ENCODE measurements at regions not wholly inside any gene's neighbourhood (a gene's known extent, or its start where the extent isn't known, plus 50 kb on each side); places are given as distances from the start of the nearest gene placed in this dataset.

GRCh38 chr11:16605389-16605893 lies 133.0 kb upstream of the C11orf58 start:
- TF ChIP-seq CTCF (conservative IDR thresholded peaks at IDR 0.05; ENCODE audit: low read length), result no peak
- DNase-seq (ENCODE audit: low read depth), result no peak
- H3K4me3 ChIP-seq (ENCODE audit: low read length), result peak overlapping the region; percentile 53

GRCh38 chr11:16604794-16605388 lies 133.6 kb upstream of the C11orf58 start:
- TF ChIP-seq CTCF (conservative IDR thresholded peaks at IDR 0.05; ENCODE audit: low read length), result no peak
- H3K4me3 ChIP-seq (ENCODE audit: low read length), result peak overlapping the region; percentile 53
- peak; percentile 7 for DNase-seq (ENCODE audit: low read depth)

GRCh38 chr11:16603890-16604793 lies 134.3 kb upstream of the C11orf58 start:
- DNase-seq (ENCODE audit: low read depth), result no peak
- no peak for TF ChIP-seq CTCF (conservative IDR thresholded peaks at IDR 0.05; ENCODE audit: low read length)
- H3K4me3 ChIP-seq (ENCODE audit: low read length), result peak overlapping the region; percentile 50

- DNase-seq (ENCODE audit: low read depth), result no peak
- no peak for TF ChIP-seq CTCF (conservative IDR thresholded peaks at IDR 0.05; ENCODE audit: low read length)
Observed at GRCh38 chr11:16603245-16603644, 135.2 kb upstream of the C11orf58 start.

GRCh38 chr11:16598906-16599305 lies 139.5 kb upstream of the C11orf58 start:
- no peak for TF ChIP-seq CTCF (conservative IDR thresholded peaks at IDR 0.05; ENCODE audit: low read length)
- DNase-seq (ENCODE audit: low read depth), result no peak
- no peak overlapping the region for H3K4me3 ChIP-seq (ENCODE audit: low read length)

More at GRCh38 chr11:16603245-16603644, 135.2 kb upstream of the C11orf58 start:
- no peak overlapping the region for H3K4me3 ChIP-seq (ENCODE audit: low read length)

- no peak overlapping the region for H3K4me3 ChIP-seq (ENCODE audit: low read length)
- no peak for DNase-seq (ENCODE audit: low read depth)
- TF ChIP-seq CTCF (conservative IDR thresholded peaks at IDR 0.05; ENCODE audit: low read length), result no peak
Observed at GRCh38 chr11:16598032-16598431, 140.4 kb upstream of the C11orf58 start.
